ENCODE measurements at regions not wholly inside any gene's neighbourhood (a gene's known extent, or its start where the extent isn't known, plus 50 kb on each side); places are given as distances from the start of the nearest gene placed in this dataset.

GRCh38 chr4:100056701-100057100 is 106.6 kb upstream of the H2AZ1 start:
- TF ChIP-seq, protein P1, sequence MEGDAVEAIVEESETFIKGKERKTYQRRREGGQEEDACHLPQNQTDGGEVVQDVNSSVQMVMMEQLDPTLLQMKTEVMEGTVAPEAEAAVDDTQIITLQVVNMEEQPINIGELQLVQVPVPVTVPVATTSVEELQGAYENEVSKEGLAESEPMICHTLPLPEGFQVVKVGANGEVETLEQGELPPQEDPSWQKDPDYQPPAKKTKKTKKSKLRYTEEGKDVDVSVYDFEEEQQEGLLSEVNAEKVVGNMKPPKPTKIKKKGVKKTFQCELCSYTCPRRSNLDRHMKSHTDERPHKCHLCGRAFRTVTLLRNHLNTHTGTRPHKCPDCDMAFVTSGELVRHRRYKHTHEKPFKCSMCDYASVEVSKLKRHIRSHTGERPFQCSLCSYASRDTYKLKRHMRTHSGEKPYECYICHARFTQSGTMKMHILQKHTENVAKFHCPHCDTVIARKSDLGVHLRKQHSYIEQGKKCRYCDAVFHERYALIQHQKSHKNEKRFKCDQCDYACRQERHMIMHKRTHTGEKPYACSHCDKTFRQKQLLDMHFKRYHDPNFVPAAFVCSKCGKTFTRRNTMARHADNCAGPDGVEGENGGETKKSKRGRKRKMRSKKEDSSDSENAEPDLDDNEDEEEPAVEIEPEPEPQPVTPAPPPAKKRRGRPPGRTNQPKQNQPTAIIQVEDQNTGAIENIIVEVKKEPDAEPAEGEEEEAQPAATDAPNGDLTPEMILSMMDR (conservative IDR thresholded peaks at IDR 0.05; ENCODE audit: low read length), result no peak
- no peak for TF ChIP-seq EZH2phosphoT487 (IDR thresholded peaks at IDR 0.05; ENCODE audit: borderline replicate concordance, low read depth, low read length)
